Osteocyte (in vitro differentiated cells): ENCODE measurements at regions not wholly inside any gene's neighbourhood (a gene's known extent, or its start where the extent isn't known, plus 50 kb on each side); places are given as distances from the start of the nearest gene placed in this dataset.

Experiments
- DNase-seq: peaks from one replicate; pipeline ENCODE4 v3.0.0; 2021; ENCODE audit warnings: mixed read lengths; ENCODE audit not compliant: unreplicated experiment; ENCODE audit errors: extremely low spot score
- H3K27ac Mint-ChIP-seq: one replicate; pipeline ENCODE4 v1.8.0; 2021; ENCODE audit warnings: mild to moderate bottlenecking, mixed read lengths; ENCODE audit not compliant: unreplicated experiment
- H3K27me3 Mint-ChIP-seq: one replicate; pipeline ENCODE4 v1.8.0; 2021; ENCODE audit warnings: mixed read lengths; ENCODE audit not compliant: unreplicated experiment
- H3K36me3 Mint-ChIP-seq: one replicate; pipeline ENCODE4 v1.8.0; 2021; ENCODE audit warnings: mixed read lengths; ENCODE audit not compliant: unreplicated experiment
- H3K4me1 Mint-ChIP-seq: one replicate; pipeline ENCODE4 v1.8.0; 2021; ENCODE audit warnings: mixed read lengths; ENCODE audit not compliant: unreplicated experiment
- H3K4me3 Mint-ChIP-seq: one replicate; pipeline ENCODE4 v1.8.0; 2021; ENCODE audit warnings: mild to moderate bottlenecking, moderate library complexity, mixed read lengths; ENCODE audit not compliant: unreplicated experiment
- H3K9me3 Mint-ChIP-seq: one replicate; pipeline ENCODE4 v1.8.0; 2021; ENCODE audit warnings: mixed read lengths; ENCODE audit not compliant: unreplicated experiment
- CTCF ChIP-seq: fragments of 200-600 bp; sonication (generic); IDR thresholded peaks from 2 replicates; pipeline ENCODE4 v1.5.0; 2021; ENCODE audit warnings: antibody characterized with exemption, mild to moderate bottlenecking, moderate library complexity

- no peaks in the 10 kb centered on the region for H3K4me1 Mint-ChIP-seq
- no peak for TF ChIP-seq CTCF
- H3K9me3 Mint-ChIP-seq = no peaks in the 10 kb centered on the region
- peak; percentile 66 for DNase-seq
- no peak overlapping the region for H3K4me3 Mint-ChIP-seq
- no peaks in the 10 kb centered on the region for H3K36me3 Mint-ChIP-seq
- no peak overlapping the region for H3K27ac Mint-ChIP-seq
- no peaks in the 10 kb centered on the region for H3K27me3 Mint-ChIP-seq
Observed at GRCh38 chr6:158920311-158920905, 79.6 kb downstream of the RSPH3 start.

DNA sequence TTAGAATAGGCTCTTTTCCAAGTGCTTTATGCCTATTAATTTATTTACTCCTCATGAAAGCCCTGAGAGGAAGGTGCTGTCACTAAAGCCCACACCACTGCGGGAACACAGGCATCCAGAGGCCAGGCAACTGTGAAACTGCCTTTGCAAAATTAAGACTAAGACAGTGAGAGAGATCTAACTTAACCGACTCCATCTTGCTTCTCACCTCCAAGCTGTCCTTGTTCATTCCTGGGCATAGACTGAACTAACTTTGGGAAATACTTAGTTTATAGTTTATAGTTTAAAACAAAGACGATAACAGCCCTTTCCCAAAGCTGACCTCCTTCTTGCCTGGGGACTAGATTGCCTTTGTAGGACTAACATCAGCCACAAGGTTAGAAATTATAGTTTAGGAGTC, 80.1 kb downstream of the RSPH3 start:
- Mint-ChIP-seq H3K4me1 (no peaks in the 10 kb centered on the region), H3K36me3 (no peaks in the 10 kb centered on the region), H3K27ac (no peak overlapping the region), H3K9me3 (no peaks in the 10 kb centered on the region), H3K4me3 (no peak overlapping the region), H3K27me3 (no peaks in the 10 kb centered on the region)
- no peak for DNase-seq
- no peak for TF ChIP-seq CTCF

GRCh38 chr6:158916617-158917016, 83.4 kb downstream of the RSPH3 start:
- no peak for TF ChIP-seq CTCF
- no peaks in the 10 kb centered on the region for H3K9me3 Mint-ChIP-seq
- DNase-seq = no peak
- no peaks in the 10 kb centered on the region for H3K4me1 Mint-ChIP-seq
- H3K4me3 Mint-ChIP-seq = no peak overlapping the region
- H3K27ac Mint-ChIP-seq = no peak overlapping the region
- no peaks in the 10 kb centered on the region for H3K27me3 Mint-ChIP-seq
- H3K36me3 Mint-ChIP-seq = no peaks in the 10 kb centered on the region

- TF ChIP-seq CTCF = no peak
- Mint-ChIP-seq H3K27me3 (no peaks in the 10 kb centered on the region), H3K4me3 (no peak overlapping the region), H3K36me3 (no peaks in the 10 kb centered on the region), H3K9me3 (no peaks in the 10 kb centered on the region), H3K27ac (no peak overlapping the region), H3K4me1 (no peaks in the 10 kb centered on the region)
- no peak for DNase-seq
Observed at GRCh38 chr6:158914923-158915322, 85.1 kb downstream of the RSPH3 start.

DNA sequence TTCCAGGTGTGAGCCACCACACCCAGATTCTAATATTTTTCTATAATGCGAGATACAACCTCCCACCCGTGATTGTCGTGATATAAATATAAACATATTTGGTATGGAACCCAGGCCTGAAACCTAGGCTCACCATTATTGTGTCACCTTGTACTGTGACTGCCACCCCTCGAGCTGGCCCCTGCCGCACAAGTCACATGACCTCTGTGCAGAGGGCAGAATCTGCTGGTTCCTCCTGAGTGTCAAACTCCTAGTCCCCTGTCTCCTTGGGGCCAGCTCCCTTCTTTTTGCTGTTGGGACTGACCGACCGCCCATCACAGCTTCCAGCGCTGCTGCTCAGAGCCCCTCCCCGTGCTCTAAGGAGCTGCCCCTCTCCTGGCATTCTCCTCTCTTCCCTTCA, 86.4 kb downstream of the RSPH3 start:
- Mint-ChIP-seq H3K27me3 (no peaks in the 10 kb centered on the region), H3K4me1 (no peaks in the 10 kb centered on the region), H3K36me3 (no peaks in the 10 kb centered on the region), H3K9me3 (no peaks in the 10 kb centered on the region), H3K27ac (no peak overlapping the region), H3K4me3 (no peak overlapping the region)
- TF ChIP-seq CTCF = no peak
- no peak for DNase-seq
